OCI-LY1 (cell line): ENCODE measurements at regions not wholly inside any gene's neighbourhood (a gene's known extent, or its start where the extent isn't known, plus 50 kb on each side); places are given as distances from the start of the nearest gene placed in this dataset.

ENCODE experiments used
- H2AFZ ChIP-seq: fragments of 200-600 bp; sonication (generic), shearing (Covaris generic); 2 replicates; pipeline ENCODE4 v1.6.0; 2014; ENCODE audit warnings: antibody characterized with exemption, mild to moderate bottlenecking, low read length
- H3F3A ChIP-seq: fragments of 200-600 bp; sonication (generic), shearing (Covaris generic); 2 replicates; pipeline ENCODE4 v1.6.0; 2014; ENCODE audit warnings: mild to moderate bottlenecking, antibody characterized with exemption, low read length, moderate library complexity; ENCODE audit not compliant: insufficient read depth
- H3K27ac ChIP-seq: fragments of 200-600 bp; sonication (generic); 2 replicates; pipeline ENCODE4 v1.5.1; 2014; ENCODE audit warnings: low read length, mixed run types, mild to moderate bottlenecking, low read depth; ENCODE audit not compliant: poor library complexity, severe bottlenecking
- H3K27me3 ChIP-seq: fragments of 200-600 bp; sonication (generic); 2 replicates; pipeline ENCODE4 v1.6.0; 2014; ENCODE audit warnings: antibody characterized with exemption, mild to moderate bottlenecking, low read length, moderate library complexity; ENCODE audit not compliant: insufficient read depth
- H3K36me3 ChIP-seq: fragments of 200-600 bp; sonication (generic); 2 replicates; pipeline ENCODE4 v1.6.1; 2014; ENCODE audit warnings: mild to moderate bottlenecking, antibody characterized with exemption, low read length, moderate library complexity, mixed read lengths; ENCODE audit not compliant: insufficient read depth
- H3K4me1 ChIP-seq: fragments of 200-600 bp; sonication (generic); 2 replicates; pipeline ENCODE4 v1.5.1; 2014; ENCODE audit warnings: mild to moderate bottlenecking, low read length, moderate library complexity; ENCODE audit not compliant: insufficient read depth, severe bottlenecking
- H3K4me2 ChIP-seq: fragments of 200-600 bp; sonication (generic), shearing (Covaris generic); 2 replicates; pipeline ENCODE4 v1.6.1; 2014; ENCODE audit warnings: low read length
- H3K4me3 ChIP-seq: fragments of 200-600 bp; sonication (generic); 2 replicates; pipeline ENCODE4 v1.5.1; 2014; ENCODE audit warnings: low read length, low read depth, mild to moderate bottlenecking, mixed read lengths; ENCODE audit not compliant: poor library complexity, severe bottlenecking
- H3K79me2 ChIP-seq: fragments of 200-600 bp; shearing (Covaris generic); 2 replicates; pipeline ENCODE4 v1.6.1; 2016; ENCODE audit warnings: mixed run types, low read length, mixed read lengths; ENCODE audit not compliant: insufficient read depth
- H3K9ac ChIP-seq: fragments of 200-600 bp; sonication (generic), shearing (Covaris generic); 2 replicates; pipeline ENCODE4 v1.6.1; 2014; ENCODE audit warnings: mild to moderate bottlenecking, low read length, mixed read lengths
- H3K9me2 ChIP-seq: fragments of 200-600 bp; sonication (generic), shearing (Covaris generic); 2 replicates; pipeline ENCODE4 v1.6.1; 2014; ENCODE audit warnings: low read depth, mild to moderate bottlenecking, low read length, mixed read lengths
- H3K9me3 ChIP-seq: fragments of 200-600 bp; shearing (Covaris generic); 2 replicates; pipeline ENCODE4 v1.6.1; 2014; ENCODE audit warnings: low read length, mixed read lengths
- H4K20me1 ChIP-seq: fragments of 200-600 bp; sonication (generic), shearing (Covaris generic); 2 replicates; pipeline ENCODE4 v1.6.0; 2016; ENCODE audit warnings: mild to moderate bottlenecking, low read length; ENCODE audit not compliant: insufficient read depth
- CTCF ChIP-seq: fragments of 200-600 bp; sonication (generic), shearing (Covaris generic); IDR thresholded peaks from 2 replicates; pipeline ENCODE4 v1.5.1; 2017; ENCODE audit warnings: mild to moderate bottlenecking, antibody characterized with exemption, low read length, moderate library complexity, mixed read lengths
- EZH2 ChIP-seq: fragments of 200-600 bp; sonication (generic), shearing (Covaris generic); IDR thresholded peaks from 2 replicates; pipeline ENCODE4 v1.8.0; 2017; ENCODE audit warnings: borderline replicate concordance, mixed run types, mild to moderate bottlenecking, antibody characterized with exemption, low read length, moderate library complexity, mixed read lengths

GRCh38 chr14:34338056-34338455 is 124.0 kb downstream of the SPTSSA start:
- Histone ChIP-seq H3K9me2 (no peaks in the 10 kb centered on the region), H3K79me2 (no peaks in the 10 kb centered on the region), H3K4me3 (no peak overlapping the region), H4K20me1 (no peaks in the 10 kb centered on the region), H3K27ac (no peak overlapping the region), H3K36me3 (no peaks in the 10 kb centered on the region), H3K9ac (no peak overlapping the region), H3F3A (no peaks in the 10 kb centered on the region), H3K9me3 (no peaks in the 10 kb centered on the region), H2AFZ (no peak overlapping the region), H3K4me2 (no peak overlapping the region), H3K4me1 (peaks cover 6% of the 10 kb centered on the region), H3K27me3 (no peaks in the 10 kb centered on the region)
- TF ChIP-seq EZH2 (no peak), CTCF (no peak)

GRCh38 chr14:34336501-34336900 is 125.5 kb downstream of the SPTSSA start:
- Histone ChIP-seq H3K9me3 (no peaks in the 10 kb centered on the region), H3K4me2 (no peak overlapping the region), H2AFZ (no peak overlapping the region; the same call in 1 of the 2 replicates), H3K9me2 (no peaks in the 10 kb centered on the region), H3K27ac (no peak overlapping the region), H3F3A (no peaks in the 10 kb centered on the region), H3K4me3 (no peak overlapping the region), H3K27me3 (no peaks in the 10 kb centered on the region), H3K9ac (no peak overlapping the region), H4K20me1 (no peaks in the 10 kb centered on the region), H3K4me1 (peaks cover 20% of the 10 kb centered on the region), H3K36me3 (no peaks in the 10 kb centered on the region), H3K79me2 (no peaks in the 10 kb centered on the region)
- no peak for TF ChIP-seq CTCF
- TF ChIP-seq EZH2, result no peak

- TF ChIP-seq CTCF (no peak), EZH2 (no peak)
- Histone ChIP-seq H3K27me3 (no peaks in the 10 kb centered on the region), H3K9me3 (no peaks in the 10 kb centered on the region), H3K4me1 (peaks cover 22% of the 10 kb centered on the region), H3K4me2 (no peak overlapping the region), H3F3A (no peaks in the 10 kb centered on the region), H4K20me1 (no peaks in the 10 kb centered on the region), H3K36me3 (no peaks in the 10 kb centered on the region), H3K9ac (no peak overlapping the region), H3K27ac (no peak overlapping the region), H3K79me2 (no peaks in the 10 kb centered on the region), H3K9me2 (no peaks in the 10 kb centered on the region), H2AFZ (no peak overlapping the region; the same call in 1 of the 2 replicates), H3K4me3 (no peak overlapping the region)
These were observed 126.1 kb downstream of the SPTSSA start for GRCh38 chr14:34335968-34336367.
